HG02763 (cell line): ENCODE measurements at regions not wholly inside any gene's neighbourhood (a gene's known extent, or its start where the extent isn't known, plus 50 kb on each side); places are given as distances from the start of the nearest gene placed in this dataset.

ENCODE experiments used
- ATAC-seq: cut with Tn5 transposase; IDR thresholded peaks from one replicate; pipeline ENCODE4 v1.9.1; 2021; ENCODE audit warnings: mild to moderate bottlenecking, moderate library complexity; ENCODE audit not compliant: unreplicated experiment

DNA sequence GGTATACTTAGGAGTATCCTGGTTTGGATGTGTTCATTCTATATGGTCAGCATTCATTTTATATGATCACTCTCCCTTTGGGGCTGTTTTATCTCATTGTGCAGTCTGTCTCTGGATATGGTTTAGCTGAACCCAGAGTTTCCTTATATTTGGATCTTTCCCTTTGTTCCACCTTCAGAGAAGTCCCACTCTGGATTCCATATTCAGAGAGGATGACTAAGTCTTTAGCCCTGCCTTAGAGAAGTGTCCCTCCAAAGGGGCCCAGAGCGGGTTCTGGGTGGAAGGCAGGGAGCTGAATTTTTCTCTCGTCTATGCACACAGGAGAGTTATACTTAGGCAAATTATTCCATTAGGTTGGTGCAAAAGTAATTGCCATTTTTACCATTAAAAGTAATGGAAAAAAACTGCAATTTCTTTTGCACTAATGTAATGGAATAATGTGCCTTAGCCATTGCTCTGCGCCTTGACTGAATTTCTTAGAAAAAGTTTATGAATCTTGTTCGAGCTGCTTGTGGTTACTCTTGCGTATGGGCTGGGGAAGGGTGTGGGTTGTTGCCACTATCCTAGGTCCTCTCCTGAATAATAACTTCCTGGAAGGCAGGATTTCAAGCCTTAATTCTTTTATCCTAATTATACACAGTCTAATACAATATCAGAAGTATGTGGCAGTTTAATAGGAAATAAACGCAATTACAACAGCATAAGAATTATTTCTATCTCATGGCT, 74.2 kb upstream of the MTPN start:
- no peak for ATAC-seq

DNA sequence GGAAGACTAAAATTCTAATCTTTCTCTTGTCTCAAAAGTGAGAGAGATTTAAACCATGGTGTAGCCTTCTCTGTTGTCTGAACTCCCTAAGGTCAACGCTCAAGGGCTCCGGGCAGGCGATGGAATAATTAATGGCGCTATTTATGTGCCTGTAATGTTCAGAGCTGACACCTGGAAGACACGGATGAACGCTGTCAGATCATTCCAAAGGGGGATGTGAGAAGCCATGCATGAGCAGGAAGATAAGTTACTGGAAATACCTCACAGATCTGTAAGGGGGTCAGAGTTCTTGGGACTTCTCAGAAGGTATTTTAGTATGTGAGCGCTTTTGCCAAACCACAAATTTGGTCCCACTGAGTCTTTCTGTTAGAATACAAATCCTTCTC, 73.3 kb upstream of the MTPN start:
- no peak for ATAC-seq

- no peak for ATAC-seq
These were observed 72.8 kb upstream of the MTPN start for GRCh38 chr7:136049818-136050461.

DNA sequence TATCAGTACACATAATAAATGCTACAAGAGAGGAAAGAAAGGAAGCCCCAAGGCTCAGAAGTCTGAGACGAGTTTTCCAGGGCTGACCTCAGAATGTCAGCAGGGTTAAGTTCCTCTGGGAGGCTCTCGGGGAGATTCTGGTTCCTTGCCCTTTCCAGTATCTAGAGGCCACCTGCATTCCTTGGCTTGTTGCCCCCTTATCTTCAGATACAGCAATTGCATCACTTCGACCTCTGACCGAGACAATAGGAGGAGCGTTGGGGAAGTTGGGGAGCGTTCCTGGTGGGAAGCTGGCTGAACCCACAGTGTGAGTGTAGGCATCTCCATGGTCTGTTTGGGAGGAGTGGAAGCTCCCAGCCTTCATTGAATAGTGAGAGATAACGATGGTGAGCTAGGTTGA, 72.0 kb upstream of the MTPN start:
- ATAC-seq, result no peak

DNA sequence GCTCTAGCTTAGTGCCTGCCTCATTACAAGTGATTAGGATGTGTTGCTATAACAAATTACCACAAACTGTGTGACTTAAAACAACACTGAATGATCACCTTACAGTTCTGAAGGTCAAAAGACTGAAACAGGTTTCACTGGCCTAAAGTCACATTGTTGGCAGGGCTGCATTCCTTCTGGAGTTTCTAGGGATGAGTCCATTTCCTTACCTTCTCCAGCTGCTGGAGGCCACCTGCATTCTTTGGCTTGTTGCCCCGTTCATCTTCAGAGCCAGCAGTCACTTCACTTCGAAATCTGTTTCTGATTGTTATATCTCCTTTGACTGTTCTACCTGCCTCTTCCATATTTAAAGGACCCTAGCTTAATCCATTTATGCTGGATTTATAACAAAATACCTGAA, 69.4 kb upstream of the MTPN start:
- ATAC-seq, result no peak

- ATAC-seq, result no peak
These were observed 68.8 kb upstream of the MTPN start for GRCh38 chr7:136045992-136046391.

- ATAC-seq, result no peak
These were observed 68.0 kb upstream of the MTPN start for GRCh38 chr7:136045181-136045580.

GRCh38 chr7:136039577-136040345, 62.6 kb upstream of the MTPN start:
- ATAC-seq, result no peak

DNA sequence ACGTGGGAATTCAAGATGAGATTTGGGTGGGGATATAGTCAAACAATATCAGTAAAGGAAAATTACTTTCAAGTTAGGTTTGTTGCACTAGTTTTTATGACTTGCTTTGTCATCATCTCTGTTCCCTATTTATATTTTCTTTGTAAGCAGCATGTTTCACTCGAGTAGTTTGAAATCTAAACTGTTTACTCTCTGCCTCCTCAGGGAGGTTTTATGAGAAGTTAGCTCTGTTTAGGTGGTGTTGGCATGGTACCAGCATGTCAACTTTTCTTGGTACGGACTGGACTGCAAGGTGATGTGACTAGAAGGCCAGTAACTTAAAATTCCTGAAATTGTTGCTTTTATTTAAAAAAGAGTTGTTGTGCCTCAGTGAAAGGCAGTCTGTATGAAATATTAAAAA, 59.2 kb upstream of the MTPN start:
- no peak for ATAC-seq

DNA sequence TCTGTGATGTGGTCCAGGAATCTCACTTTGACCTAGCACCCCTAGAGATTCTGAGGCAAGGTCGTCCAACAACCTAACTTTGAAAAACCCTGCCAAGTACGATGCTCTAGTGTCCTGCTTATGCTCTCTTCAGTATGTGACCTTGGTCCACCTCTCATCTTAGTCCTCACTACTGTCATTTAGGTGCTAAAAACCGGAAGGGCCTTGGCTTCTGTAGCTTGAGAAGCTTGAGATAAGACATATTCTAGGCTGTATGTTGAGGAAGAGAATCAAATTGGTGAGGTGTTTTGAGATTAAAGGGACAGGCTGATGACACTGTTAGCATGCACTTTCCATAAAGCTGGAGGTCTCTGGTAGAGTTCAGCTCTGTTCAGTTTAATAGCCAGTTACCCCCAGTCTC, 57.0 kb upstream of the MTPN start:
- no peak for ATAC-seq

DNA sequence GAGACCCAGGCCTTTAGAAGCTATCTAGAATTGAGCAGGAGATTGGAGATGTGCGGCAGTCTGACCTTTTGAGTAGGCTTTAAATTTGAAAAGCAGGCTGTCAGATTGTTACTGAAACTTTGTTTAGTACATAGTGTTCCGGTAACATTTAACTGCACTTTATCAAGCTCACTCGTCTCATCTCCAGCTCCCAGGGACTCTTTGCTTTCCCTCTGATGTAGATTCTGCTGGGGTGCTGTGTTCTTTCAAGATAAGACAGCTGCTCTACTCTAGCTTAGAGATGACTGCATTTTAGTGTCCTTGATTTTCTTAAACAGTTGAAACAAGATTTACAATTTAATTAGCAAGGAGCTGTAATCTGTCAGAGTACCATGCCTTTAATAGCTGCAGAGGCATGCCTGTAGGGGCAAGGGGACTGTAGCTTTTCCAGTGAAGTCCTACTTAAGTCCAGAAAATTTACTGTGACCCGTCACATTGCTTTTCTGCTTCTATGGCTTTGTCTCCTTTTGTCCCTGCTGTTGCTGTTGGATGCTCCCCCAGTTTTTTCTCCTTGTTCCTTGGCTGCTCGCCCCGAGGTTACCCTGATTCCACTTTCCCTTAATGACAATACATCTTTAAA, 56.4 kb upstream of the MTPN start:
- ATAC-seq, result no peak

GRCh38 chr7:136030867-136031318, 53.7 kb upstream of the MTPN start:
- peak; percentile 77 for ATAC-seq

GRCh38 chr7:136030330-136030729, 53.2 kb upstream of the MTPN start:
- ATAC-seq, result no peak

- ATAC-seq, result no peak
These were observed 50.0 kb upstream of the MTPN start for GRCh38 chr7:136027160-136027559.
